Stimulated activated CD8-positive, alpha-beta memory T cell treated with anti-CD3 and anti-CD28 coated beads, Interleukin-2, amount 100 ng/mL, for 1 hour (primary cell): ENCODE measurements at regions not wholly inside any gene's neighbourhood (a gene's known extent, or its start where the extent isn't known, plus 50 kb on each side); places are given as distances from the start of the nearest gene placed in this dataset.

Experiments
- DNase-seq, 2 donors: peaks; one replicate each; pipeline ENCODE4 v3.0.0-alpha.2; 2020; ENCODE audit warnings: low read depth in 2 of 2

GRCh38 chr4:123807866-123808265 is 411.3 kb downstream of the SPRY1 start:
- no peak for DNase-seq

GRCh38 chr4:123809864-123810263 is 413.3 kb downstream of the SPRY1 start:
- DNase-seq = no peak

- DNase-seq = no peak
These were observed 415.4 kb downstream of the SPRY1 start for GRCh38 chr4:123812066-123812390.

GRCh38 chr4:123813901-123814300 is 417.3 kb downstream of the SPRY1 start:
- DNase-seq = no peak

GRCh38 chr4:123816462-123816861 is 419.9 kb downstream of the SPRY1 start:
- no peak for DNase-seq

- DNase-seq = no peak
These were observed 420.6 kb downstream of the SPRY1 start for GRCh38 chr4:123817025-123817688.

GRCh38 chr4:123819362-123820035 is 422.9 kb downstream of the SPRY1 start:
- DNase-seq = no peak

- DNase-seq = no peak
These were observed 425.3 kb downstream of the SPRY1 start for GRCh38 chr4:123821861-123822260.

GRCh38 chr4:123822353-123822752 is 425.8 kb downstream of the SPRY1 start:
- no peak for DNase-seq

GRCh38 chr4:123823244-123823643 is 426.6 kb downstream of the SPRY1 start:
- DNase-seq = no peak

GRCh38 chr4:123824524-123824923 is 427.9 kb downstream of the SPRY1 start:
- no peak for DNase-seq

GRCh38 chr4:123825596-123826291 is 429.1 kb downstream of the SPRY1 start:
- DNase-seq = no peak

GRCh38 chr4:123826896-123827295 is 430.3 kb downstream of the SPRY1 start:
- DNase-seq = no peak

GRCh38 chr4:123827511-123827910 is 430.9 kb downstream of the SPRY1 start:
- DNase-seq = no peak

- DNase-seq = no peak
These were observed 434.3 kb downstream of the SPRY1 start for GRCh38 chr4:123830930-123831329.

- no peak for DNase-seq
These were observed 435.8 kb downstream of the SPRY1 start for GRCh38 chr4:123832173-123833026.

GRCh38 chr4:123833171-123833643 is 436.6 kb downstream of the SPRY1 start:
- no peak for DNase-seq

- DNase-seq = no peak
These were observed 439.4 kb downstream of the SPRY1 start for GRCh38 chr4:123835831-123836590.

- DNase-seq = no peak
These were observed 440.4 kb downstream of the SPRY1 start for GRCh38 chr4:123836851-123837595.

GRCh38 chr4:123838474-123838873 is 441.9 kb downstream of the SPRY1 start:
- no peak for DNase-seq

- DNase-seq = no peak
These were observed 443.6 kb downstream of the SPRY1 start for GRCh38 chr4:123840197-123840596.
